MM.1S (cell line): ENCODE measurements at regions not wholly inside any gene's neighbourhood (a gene's known extent, or its start where the extent isn't known, plus 50 kb on each side); places are given as distances from the start of the nearest gene placed in this dataset.
"Not testable (repeated sequence)": the region's sequence is repeated elsewhere in the genome, so short reads cannot be mapped to it uniquely, and the experiment has no call there.

Experiments used
- CTCF ChIP-seq: fragments of 300-600 bp; sonication (generic); IDR thresholded peaks from 2 replicates; pipeline ENCODE4 v1.5.1; 2016; ENCODE audit warnings: antibody characterized with exemption, low read length, mixed read lengths
- EZH2 ChIP-seq: fragments of 300-600 bp; sonication (generic); optimal IDR thresholded peaks from 2 replicates; pipeline ENCODE3; 2017; ENCODE audit warnings: low read depth, mild to moderate bottlenecking, antibody characterized with exemption, low read length, mixed read lengths

- TF ChIP-seq CTCF, EZH2: not testable (repeated sequence)
These were observed 666.6 kb downstream of the TTLL7 start for GRCh38 chr1:83332308-83332707.
